ENCODE measurements at regions not wholly inside any gene's neighbourhood (a gene's known extent, or its start where the extent isn't known, plus 50 kb on each side); places are given as distances from the start of the nearest gene placed in this dataset.
A peak's percentile ranks its signal among the peaks of the same experiment; 100 is the strongest.

DNA sequence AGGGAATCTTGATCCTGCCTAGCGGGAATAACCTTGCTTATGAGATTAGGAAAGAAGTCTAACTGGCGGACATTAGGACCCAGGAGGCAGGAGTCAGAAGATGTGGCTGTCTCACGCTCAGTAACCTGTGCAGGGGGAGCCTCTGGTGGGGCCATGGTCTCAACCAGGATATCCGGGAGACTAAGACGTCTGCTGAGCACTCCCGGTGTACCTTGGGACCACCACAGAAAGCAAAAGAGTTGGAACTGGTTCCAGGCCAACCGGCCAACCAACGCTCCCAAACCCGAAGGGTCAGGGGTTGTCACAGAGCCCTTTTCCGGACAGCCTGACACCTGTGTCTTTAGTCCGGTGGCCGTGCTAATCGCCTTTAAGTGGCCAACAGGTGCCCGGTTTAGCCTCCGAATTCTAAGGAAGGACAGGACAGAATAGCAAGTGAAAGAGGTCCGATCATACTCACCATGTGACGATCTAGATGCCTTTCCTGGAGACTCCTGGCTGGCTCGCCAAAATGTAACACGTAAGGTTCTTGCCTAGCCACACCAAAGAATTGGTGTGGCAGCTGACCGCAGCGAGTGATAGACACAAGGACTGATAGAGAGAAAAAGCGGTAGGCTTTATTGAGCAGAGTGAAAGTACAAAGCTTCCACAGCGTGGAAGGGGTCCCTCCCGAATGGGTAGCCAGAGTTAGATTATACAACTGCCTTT lies 103.9 kb upstream of the DIAPH3 start:
- ATAC-seq, result peak; percentile 78

GRCh38 chr13:60268203-60268555 lies 104.5 kb upstream of the DIAPH3 start:
- no peak for ATAC-seq
- TF ChIP-seq, protein P1, sequence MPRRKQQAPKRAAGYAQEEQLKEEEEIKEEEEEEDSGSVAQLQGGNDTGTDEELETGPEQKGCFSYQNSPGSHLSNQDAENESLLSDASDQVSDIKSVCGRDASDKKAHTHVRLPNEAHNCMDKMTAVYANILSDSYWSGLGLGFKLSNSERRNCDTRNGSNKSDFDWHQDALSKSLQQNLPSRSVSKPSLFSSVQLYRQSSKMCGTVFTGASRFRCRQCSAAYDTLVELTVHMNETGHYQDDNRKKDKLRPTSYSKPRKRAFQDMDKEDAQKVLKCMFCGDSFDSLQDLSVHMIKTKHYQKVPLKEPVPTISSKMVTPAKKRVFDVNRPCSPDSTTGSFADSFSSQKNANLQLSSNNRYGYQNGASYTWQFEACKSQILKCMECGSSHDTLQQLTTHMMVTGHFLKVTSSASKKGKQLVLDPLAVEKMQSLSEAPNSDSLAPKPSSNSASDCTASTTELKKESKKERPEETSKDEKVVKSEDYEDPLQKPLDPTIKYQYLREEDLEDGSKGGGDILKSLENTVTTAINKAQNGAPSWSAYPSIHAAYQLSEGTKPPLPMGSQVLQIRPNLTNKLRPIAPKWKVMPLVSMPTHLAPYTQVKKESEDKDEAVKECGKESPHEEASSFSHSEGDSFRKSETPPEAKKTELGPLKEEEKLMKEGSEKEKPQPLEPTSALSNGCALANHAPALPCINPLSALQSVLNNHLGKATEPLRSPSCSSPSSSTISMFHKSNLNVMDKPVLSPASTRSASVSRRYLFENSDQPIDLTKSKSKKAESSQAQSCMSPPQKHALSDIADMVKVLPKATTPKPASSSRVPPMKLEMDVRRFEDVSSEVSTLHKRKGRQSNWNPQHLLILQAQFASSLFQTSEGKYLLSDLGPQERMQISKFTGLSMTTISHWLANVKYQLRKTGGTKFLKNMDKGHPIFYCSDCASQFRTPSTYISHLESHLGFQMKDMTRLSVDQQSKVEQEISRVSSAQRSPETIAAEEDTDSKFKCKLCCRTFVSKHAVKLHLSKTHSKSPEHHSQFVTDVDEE (CRISPR knock-in tag; IDR thresholded peaks at IDR 0.05), result no peak
- no peak for TF ChIP-seq ESRRG (CRISPR knock-in tag; IDR thresholded peaks at IDR 0.05)

More for the DNA sequence above, 103.9 kb upstream of the DIAPH3 start:
- TF ChIP-seq OSR1 (CRISPR knock-in tag; IDR thresholded peaks at IDR 0.05) (no peak), ZNF70 (CRISPR knock-in tag; IDR thresholded peaks at IDR 0.05) (no peak), RARB (CRISPR knock-in tag; IDR thresholded peaks at IDR 0.05) (no peak), ZFP3 (CRISPR knock-in tag; IDR thresholded peaks at IDR 0.05) (no peak)

- no peak for ATAC-seq
- TF ChIP-seq PPARA (CRISPR knock-in tag; IDR thresholded peaks at IDR 0.05; ENCODE audit: borderline replicate concordance) (no peak), CSDC2 (CRISPR knock-in tag; IDR thresholded peaks at IDR 0.05) (no peak), ZNF565 (CRISPR knock-in tag; conservative IDR thresholded peaks at IDR 0.05; ENCODE audit: low read depth) (no peak), ZNF70 (CRISPR knock-in tag; IDR thresholded peaks at IDR 0.05) (no peak), SNAI2 (CRISPR knock-in tag; IDR thresholded peaks at IDR 0.05) (no peak), TOX (CRISPR knock-in tag; IDR thresholded peaks at IDR 0.05; ENCODE audit: borderline replicate concordance) (no peak), ARNTL (CRISPR knock-in tag; IDR thresholded peaks at IDR 0.05; ENCODE audit: borderline replicate concordance, low read depth) (no peak), RARB (CRISPR knock-in tag; IDR thresholded peaks at IDR 0.05) (no peak), OSR1 (CRISPR knock-in tag; IDR thresholded peaks at IDR 0.05) (no peak), ZFP30 (CRISPR knock-in tag; IDR thresholded peaks at IDR 0.05) (no peak), ZC3H10 (CRISPR knock-in tag; IDR thresholded peaks at IDR 0.05) (no peak), GLIS3 (CRISPR knock-in tag; IDR thresholded peaks at IDR 0.05) (no peak)
- TF ChIP-seq, protein P2, sequence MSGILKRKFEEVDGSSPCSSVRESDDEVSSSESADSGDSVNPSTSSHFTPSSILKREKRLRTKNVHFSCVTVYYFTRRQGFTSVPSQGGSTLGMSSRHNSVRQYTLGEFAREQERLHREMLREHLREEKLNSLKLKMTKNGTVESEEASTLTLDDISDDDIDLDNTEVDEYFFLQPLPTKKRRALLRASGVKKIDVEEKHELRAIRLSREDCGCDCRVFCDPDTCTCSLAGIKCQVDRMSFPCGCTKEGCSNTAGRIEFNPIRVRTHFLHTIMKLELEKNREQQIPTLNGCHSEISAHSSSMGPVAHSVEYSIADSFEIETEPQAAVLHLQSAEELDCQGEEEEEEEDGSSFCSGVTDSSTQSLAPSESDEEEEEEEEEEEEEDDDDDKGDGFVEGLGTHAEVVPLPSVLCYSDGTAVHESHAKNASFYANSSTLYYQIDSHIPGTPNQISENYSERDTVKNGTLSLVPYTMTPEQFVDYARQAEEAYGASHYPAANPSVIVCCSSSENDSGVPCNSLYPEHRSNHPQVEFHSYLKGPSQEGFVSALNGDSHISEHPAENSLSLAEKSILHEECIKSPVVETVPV (CRISPR knock-in tag; IDR thresholded peaks at IDR 0.05), result no peak
- TF ChIP-seq, protein P3, sequence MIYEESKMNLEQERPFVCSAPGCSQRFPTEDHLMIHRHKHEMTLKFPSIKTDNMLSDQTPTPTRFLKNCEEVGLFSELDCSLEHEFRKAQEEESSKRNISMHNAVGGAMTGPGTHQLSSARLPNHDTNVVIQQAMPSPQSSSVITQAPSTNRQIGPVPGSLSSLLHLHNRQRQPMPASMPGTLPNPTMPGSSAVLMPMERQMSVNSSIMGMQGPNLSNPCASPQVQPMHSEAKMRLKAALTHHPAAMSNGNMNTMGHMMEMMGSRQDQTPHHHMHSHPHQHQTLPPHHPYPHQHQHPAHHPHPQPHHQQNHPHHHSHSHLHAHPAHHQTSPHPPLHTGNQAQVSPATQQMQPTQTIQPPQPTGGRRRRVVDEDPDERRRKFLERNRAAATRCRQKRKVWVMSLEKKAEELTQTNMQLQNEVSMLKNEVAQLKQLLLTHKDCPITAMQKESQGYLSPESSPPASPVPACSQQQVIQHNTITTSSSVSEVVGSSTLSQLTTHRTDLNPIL (CRISPR knock-in tag; IDR thresholded peaks at IDR 0.05; ENCODE audit: low read depth), result no peak
- TF ChIP-seq, protein P4, sequence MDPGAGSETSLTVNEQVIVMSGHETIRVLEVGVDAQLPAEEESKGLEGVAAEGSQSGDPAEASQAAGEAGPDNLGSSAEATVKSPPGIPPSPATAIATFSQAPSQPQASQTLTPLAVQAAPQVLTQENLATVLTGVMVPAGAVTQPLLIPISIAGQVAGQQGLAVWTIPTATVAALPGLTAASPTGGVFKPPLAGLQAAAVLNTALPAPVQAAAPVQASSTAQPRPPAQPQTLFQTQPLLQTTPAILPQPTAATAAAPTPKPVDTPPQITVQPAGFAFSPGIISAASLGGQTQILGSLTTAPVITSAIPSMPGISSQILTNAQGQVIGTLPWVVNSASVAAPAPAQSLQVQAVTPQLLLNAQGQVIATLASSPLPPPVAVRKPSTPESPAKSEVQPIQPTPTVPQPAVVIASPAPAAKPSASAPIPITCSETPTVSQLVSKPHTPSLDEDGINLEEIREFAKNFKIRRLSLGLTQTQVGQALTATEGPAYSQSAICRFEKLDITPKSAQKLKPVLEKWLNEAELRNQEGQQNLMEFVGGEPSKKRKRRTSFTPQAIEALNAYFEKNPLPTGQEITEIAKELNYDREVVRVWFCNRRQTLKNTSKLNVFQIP (CRISPR knock-in tag; IDR thresholded peaks at IDR 0.05; ENCODE audit: borderline replicate concordance, low read depth), result no peak
- TF ChIP-seq, protein P5, sequence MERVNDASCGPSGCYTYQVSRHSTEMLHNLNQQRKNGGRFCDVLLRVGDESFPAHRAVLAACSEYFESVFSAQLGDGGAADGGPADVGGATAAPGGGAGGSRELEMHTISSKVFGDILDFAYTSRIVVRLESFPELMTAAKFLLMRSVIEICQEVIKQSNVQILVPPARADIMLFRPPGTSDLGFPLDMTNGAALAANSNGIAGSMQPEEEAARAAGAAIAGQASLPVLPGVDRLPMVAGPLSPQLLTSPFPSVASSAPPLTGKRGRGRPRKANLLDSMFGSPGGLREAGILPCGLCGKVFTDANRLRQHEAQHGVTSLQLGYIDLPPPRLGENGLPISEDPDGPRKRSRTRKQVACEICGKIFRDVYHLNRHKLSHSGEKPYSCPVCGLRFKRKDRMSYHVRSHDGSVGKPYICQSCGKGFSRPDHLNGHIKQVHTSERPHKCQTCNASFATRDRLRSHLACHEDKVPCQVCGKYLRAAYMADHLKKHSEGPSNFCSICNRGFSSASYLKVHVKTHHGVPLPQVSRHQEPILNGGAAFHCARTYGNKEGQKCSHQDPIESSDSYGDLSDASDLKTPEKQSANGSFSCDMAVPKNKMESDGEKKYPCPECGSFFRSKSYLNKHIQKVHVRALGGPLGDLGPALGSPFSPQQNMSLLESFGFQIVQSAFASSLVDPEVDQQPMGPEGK (CRISPR knock-in tag; IDR thresholded peaks at IDR 0.05; ENCODE audit: borderline replicate concordance), result no peak
- TF ChIP-seq, protein P1 (CRISPR knock-in tag; IDR thresholded peaks at IDR 0.05), result no peak
These were observed 110.3 kb upstream of the DIAPH3 start for GRCh38 chr13:60273971-60274527.
